ENCODE measurements at regions not wholly inside any gene's neighbourhood (a gene's known extent, or its start where the extent isn't known, plus 50 kb on each side); places are given as distances from the start of the nearest gene placed in this dataset.

DNA sequence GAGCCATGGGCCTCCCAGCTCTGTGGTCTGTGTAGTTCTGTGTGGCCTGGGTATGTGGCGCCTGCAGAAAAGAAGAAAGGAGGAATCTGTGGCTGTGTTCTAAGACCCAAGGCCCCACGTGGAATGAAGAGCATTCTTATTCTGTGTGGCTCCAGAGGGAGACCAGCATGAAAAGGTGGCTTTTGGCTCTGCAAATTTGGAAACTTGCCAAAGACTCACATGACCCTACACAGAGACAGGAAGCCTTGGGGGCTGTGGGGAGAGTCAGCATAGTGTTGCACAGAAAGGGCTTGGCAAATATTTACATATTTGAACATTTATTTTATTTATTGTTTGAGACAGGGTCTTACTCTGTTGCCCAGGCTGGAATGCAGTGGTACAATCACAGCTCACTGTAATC lies 193.3 kb downstream of the TMEM38B start:
- Histone ChIP-seq H3K4me3 (no peak overlapping the region), H3K4me1 (peaks cover 0 to 6% (median 0%) of the 10 kb centered on the region in 12 donors), H3K9me3 (no peaks in the 10 kb centered on the region), H3K36me3 (no peaks in the 10 kb centered on the region), H3K27ac (no peak overlapping the region), H3K27me3 (no peaks in the 10 kb centered on the region)
- intact Hi-C loops (cut with DNase I), result loop anchor here in 4 of 10 donors (10.0 kb wide), 2 partner anchors 273 to 283 kb away; no protein-coding TSS in a partner anchor
- TF ChIP-seq POLR2A (IDR thresholded peaks at IDR 0.05), result no peak
- TF ChIP-seq, protein P1, sequence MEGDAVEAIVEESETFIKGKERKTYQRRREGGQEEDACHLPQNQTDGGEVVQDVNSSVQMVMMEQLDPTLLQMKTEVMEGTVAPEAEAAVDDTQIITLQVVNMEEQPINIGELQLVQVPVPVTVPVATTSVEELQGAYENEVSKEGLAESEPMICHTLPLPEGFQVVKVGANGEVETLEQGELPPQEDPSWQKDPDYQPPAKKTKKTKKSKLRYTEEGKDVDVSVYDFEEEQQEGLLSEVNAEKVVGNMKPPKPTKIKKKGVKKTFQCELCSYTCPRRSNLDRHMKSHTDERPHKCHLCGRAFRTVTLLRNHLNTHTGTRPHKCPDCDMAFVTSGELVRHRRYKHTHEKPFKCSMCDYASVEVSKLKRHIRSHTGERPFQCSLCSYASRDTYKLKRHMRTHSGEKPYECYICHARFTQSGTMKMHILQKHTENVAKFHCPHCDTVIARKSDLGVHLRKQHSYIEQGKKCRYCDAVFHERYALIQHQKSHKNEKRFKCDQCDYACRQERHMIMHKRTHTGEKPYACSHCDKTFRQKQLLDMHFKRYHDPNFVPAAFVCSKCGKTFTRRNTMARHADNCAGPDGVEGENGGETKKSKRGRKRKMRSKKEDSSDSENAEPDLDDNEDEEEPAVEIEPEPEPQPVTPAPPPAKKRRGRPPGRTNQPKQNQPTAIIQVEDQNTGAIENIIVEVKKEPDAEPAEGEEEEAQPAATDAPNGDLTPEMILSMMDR (IDR thresholded peaks at IDR 0.05), result no peak
- WGBS, 4 donors, result 62 to 86% (median 66%) methylated on average over 2 of the region's 2 CpGs
- ATAC-seq, result no peak
- DNase-seq, result no peak

DNA sequence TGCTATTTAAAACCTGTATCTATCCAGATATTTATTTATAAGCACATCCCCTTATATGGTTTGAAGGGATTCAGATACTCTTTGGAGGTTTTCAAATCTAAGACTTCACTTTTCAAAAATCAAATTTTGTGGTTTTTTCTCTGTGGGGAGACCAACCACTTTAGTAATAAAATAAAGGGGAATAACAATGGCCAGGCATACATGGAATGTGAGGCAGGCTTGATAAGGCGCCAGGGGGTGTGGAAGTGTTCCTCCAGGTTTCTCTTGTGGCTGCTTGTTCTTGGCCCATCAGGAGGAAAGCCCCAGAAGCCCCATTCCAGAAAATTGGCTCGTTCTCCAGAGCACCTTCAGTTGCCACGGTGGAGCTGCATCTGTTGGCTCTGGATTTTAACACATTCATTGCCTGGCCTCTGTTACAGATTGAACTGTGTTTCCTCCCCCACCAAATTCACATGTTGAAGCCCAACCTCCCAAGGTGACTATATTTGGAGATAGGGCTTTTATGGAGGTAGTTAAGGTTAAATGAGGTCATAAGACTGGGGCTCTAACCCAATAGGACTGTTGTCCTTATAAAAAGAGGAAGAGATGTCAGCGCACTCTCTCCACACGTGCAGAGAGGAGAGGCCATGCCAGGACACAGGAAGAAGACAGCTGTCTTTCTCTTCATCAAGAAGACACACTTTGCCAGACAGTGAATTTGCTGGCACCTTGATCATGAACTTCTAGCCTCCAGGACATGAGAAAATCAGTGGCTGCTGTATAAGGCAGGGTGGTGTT lies 195.9 kb downstream of the TMEM38B start:
- no peak for DNase-seq
- TF ChIP-seq, protein P1 (IDR thresholded peaks at IDR 0.05), result no peak
- TF ChIP-seq POLR2A (IDR thresholded peaks at IDR 0.05), result no peak
- no peaks in the 10 kb centered on the region for H3K36me3 ChIP-seq
- peaks cover 0 to 6% (median 0%) of the 10 kb centered on the region in 12 donors for H3K4me1 ChIP-seq
- ATAC-seq, result peak in 1 of 4 donors; percentile 18
- H3K4me3 ChIP-seq, result no peak overlapping the region
- H3K9me3 ChIP-seq, result peaks cover 0 to under 1% (median 0%) of the 10 kb centered on the region in 12 donors
- no peak overlapping the region for H3K27ac ChIP-seq
- WGBS, 4 donors, result 33 to 41% (median 39%) methylated on average over 5 of the region's 5 CpGs
- H3K27me3 ChIP-seq, result no peaks in the 10 kb centered on the region
- intact Hi-C loops (cut with DNase I), result no loop called here

DNA sequence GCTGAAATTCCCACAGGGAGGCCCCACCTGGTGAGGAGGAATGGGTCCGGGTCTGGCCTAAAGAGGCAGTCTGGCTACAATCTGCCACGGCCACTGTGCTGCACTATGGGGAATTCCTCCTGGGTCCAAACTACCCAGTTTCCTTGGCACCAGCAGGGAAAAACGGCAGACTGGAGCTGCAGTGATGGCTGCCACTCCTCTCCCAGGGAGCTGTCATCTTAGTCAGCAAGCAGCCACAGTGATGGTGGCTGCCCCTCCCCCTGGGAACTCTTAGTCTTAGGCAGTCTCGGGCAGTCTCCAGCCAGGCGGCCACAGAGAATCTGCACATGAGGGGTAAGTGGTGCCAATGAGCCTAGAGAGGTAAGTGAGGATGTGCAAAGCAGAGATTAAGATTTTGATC lies 205.8 kb downstream of the TMEM38B start:
- Histone ChIP-seq H3K9me3 (peaks cover 0 to 10% (median 0%) of the 10 kb centered on the region in 12 donors), H3K4me1 (peaks cover 0 to 3% (median 0%) of the 10 kb centered on the region in 12 donors), H3K36me3 (no peaks in the 10 kb centered on the region), H3K27me3 (no peaks in the 10 kb centered on the region), H3K27ac (no peak overlapping the region), H3K4me3 (no peak overlapping the region)
- DNase-seq (no peak), ATAC-seq (no peak)
- WGBS, 4 donors, result 62 to 70% (median 66%) methylated on average over 5 of the region's 5 CpGs
- TF ChIP-seq, protein P1 (IDR thresholded peaks at IDR 0.05), result no peak
- TF ChIP-seq POLR2A (IDR thresholded peaks at IDR 0.05), result no peak
- intact Hi-C loops (cut with DNase I), result loop anchor here in 6 of 10 donors (2.0 to 10.0 kb wide), 6 partner anchors 115 to 1275 kb away; partner anchors contain the start of gene ZNF462 (in 2 of the 6)

DNA sequence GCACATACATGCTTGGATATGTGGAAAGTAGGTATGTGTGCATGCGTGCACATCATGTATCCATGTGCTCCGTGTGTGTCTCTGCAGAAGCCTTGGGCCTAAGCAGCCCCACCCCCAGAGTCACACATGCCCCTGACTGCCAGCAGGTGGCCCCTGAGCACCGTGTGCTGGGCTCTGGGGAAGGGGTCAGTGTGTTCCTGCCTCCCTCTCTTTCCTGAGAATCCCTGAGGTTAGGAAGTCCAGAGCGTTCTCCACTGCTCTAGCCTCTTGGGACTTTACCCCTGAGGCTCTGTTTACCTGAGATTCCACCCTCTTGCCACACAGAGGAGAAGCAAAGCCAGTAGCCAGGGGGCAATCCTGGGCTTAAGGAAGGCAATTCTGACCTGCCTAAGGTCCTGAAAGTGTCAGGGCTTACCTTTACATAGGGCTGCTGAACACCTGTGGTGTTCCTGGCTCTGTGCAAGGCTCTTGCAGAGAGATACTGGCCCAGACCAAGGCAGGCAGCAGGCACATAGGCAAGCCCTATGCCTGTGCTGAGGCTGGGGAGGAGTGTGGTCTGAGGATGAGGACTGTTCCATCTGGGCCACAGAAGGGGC lies 207.3 kb downstream of the TMEM38B start:
- no peak overlapping the region for H3K4me3 ChIP-seq
- H3K27me3 ChIP-seq, result no peaks in the 10 kb centered on the region
- TF ChIP-seq POLR2A (IDR thresholded peaks at IDR 0.05), result no peak
- TF ChIP-seq, protein P1 (IDR thresholded peaks at IDR 0.05), result peak; percentile 51 to 77 (median 72)
- DNase-seq (peak in 3 of 5 donors; percentile 27 to 52 (median 46)), ATAC-seq (peak; percentile 73 to 96 (median 94))
- intact Hi-C loops (cut with DNase I), result loop anchor here in 6 of 10 donors (2.0 to 10.0 kb wide), 6 partner anchors 113 to 1273 kb away; partner anchors contain the start of gene ZNF462 (in 2 of the 6)
- H3K36me3 ChIP-seq, result no peaks in the 10 kb centered on the region
- H3K4me1 ChIP-seq, result peaks cover 0 to 3% (median 0%) of the 10 kb centered on the region in 12 donors
- H3K27ac ChIP-seq, result no peak overlapping the region
- peaks cover 0 to 8% (median 0%) of the 10 kb centered on the region in 12 donors for H3K9me3 ChIP-seq
- WGBS, 4 donors, result 16 to 28% (median 22%) methylated on average over 4 of the region's 4 CpGs

Measured in heart left ventricle (tissue), 16 donors.